Stimulated activated naive B cell treated with anti-CD40 and anti-IgM and Interleukin-4, amounts not matched to agents 10 μg/mL and 1 μg/mL and 100 μg/mL, for 72 hours (primary cell): ENCODE measurements at regions not wholly inside any gene's neighbourhood (a gene's known extent, or its start where the extent isn't known, plus 50 kb on each side); places are given as distances from the start of the nearest gene placed in this dataset.

Experiments
- ATAC-seq, 2 donors: fragments of 150-1000 bp; cut with Tn5 transposase; replicated peaks; 2 replicates each; pipeline ENCODE4 v1.10.0; 2021; ENCODE audit warnings: moderate library complexity in 1 of 2
- DNase-seq: peaks from one replicate; pipeline ENCODE4 v3.0.0; 2021
- H3K27ac Mint-ChIP-seq: one replicate; pipeline ENCODE4 v1.8.0; 2022; ENCODE audit warnings: mild to moderate bottlenecking, mixed read lengths
- H3K27me3 Mint-ChIP-seq, 2 donors: one replicate each; pipeline ENCODE4 v1.8.0; 2022; ENCODE audit warnings: mixed read lengths in 2 of 2
- H3K36me3 Mint-ChIP-seq, 2 donors: one replicate each; pipeline ENCODE4 v1.8.0; 2022; ENCODE audit warnings: mixed read lengths in 2 of 2, mild to moderate bottlenecking in 1 of 2
- H3K4me1 Mint-ChIP-seq, 2 donors: one replicate each; pipeline ENCODE4 v1.8.0; 2022; ENCODE audit warnings: mixed read lengths in 2 of 2, mild to moderate bottlenecking in 1 of 2
- H3K4me3 Mint-ChIP-seq, 2 donors: one replicate each; pipeline ENCODE4 v1.8.0; 2022; ENCODE audit warnings: mild to moderate bottlenecking in 2 of 2, mixed read lengths in 2 of 2, moderate library complexity in 1 of 2
- H3K9me3 Mint-ChIP-seq, 2 donors: one replicate each; pipeline ENCODE4 v1.8.0; 2022; ENCODE audit warnings: mixed read lengths in 2 of 2, mild to moderate bottlenecking in 1 of 2

DNA sequence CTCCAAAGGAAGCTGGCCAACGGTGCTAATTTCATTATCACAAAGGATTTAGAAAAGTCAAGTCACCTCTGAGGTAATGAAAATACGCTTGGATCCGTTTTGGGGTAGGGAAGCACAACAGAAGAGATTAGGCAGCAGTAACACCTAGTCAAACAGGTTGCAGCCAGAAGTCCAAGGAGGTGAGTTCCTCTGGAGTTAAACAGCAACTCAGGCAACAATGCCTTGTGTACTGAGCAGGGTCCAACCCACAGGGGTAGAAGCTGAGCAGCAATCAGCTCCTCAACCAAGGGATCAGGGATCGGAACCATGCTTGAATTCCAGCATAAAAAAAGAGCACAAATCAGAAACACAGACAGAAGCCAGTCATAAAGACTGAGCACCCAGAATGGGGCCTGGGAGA is 88.1 kb upstream of the SPRED1 start:
- ATAC-seq, result no peak

DNA sequence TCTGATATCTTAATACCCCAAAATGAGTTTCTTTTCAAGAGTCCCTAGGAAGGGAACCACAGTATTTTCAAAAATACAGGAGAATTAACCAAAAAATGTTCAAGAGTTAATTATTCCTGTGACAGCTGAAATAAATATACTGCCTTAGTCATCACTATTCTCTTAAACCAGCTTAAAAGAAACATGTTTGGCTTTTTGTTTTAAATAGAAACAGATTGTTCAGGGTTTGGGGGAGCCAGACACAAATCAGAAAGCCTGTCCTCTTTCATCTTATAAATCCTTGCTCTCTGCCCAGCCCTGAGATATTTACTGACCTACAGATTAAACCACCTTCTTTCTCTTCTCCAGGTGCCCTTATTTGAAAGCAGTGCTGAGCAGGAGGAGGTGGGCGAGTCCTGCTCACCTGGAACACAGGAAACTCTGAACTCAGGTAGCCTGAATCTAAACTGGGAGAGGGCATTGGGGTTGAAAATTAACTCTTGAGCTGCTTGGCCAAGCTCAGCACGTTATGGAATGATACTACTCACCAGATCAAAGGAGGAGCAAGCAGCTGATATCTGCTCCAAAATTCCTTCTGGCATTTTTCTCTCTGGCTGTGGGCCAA is 84.1 kb upstream of the SPRED1 start:
- no peaks in the 10 kb centered on the region for H3K36me3 Mint-ChIP-seq

More for the DNA sequence above, 88.1 kb upstream of the SPRED1 start:
- H3K36me3 Mint-ChIP-seq, result no peaks in the 10 kb centered on the region
- H3K27me3 Mint-ChIP-seq, result peaks cover 17 to 37% of the 10 kb centered on the region in 2 donors
- H3K9me3 Mint-ChIP-seq, result no peaks in the 10 kb centered on the region
- DNase-seq, result no peak
- peaks cover 0 to 23% of the 10 kb centered on the region in 2 donors for H3K4me1 Mint-ChIP-seq
- H3K4me3 Mint-ChIP-seq, result no peak overlapping the region
- H3K27ac Mint-ChIP-seq, result no peak overlapping the region

DNA sequence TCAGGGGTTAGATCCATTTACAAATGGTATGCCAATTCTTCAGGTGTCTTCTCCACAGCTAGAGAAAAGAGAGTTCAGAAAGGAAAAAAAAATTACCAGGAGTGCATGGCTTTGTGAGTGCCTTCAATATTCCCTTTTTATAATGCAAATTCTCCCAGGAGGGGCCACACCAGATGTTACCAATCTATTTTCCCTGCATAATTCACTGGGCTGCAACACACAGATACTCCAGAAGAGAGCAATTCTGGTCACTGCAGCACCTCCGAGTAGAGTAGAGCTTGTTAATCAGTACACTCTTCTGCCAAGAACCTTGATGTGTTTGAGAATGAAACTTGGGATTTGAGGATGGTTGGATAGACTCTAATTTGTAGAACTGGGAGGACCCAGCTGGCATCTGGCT is 80.7 kb upstream of the SPRED1 start:
- ATAC-seq (no peak), DNase-seq (no peak)
- Mint-ChIP-seq H3K27ac (no peak overlapping the region), H3K4me1 (peaks cover 9 to 20% of the 10 kb centered on the region in 2 donors), H3K9me3 (no peaks in the 10 kb centered on the region), H3K4me3 (no peak overlapping the region), H3K36me3 (no peaks in the 10 kb centered on the region), H3K27me3 (peaks cover 32 to 48% of the 10 kb centered on the region in 2 donors)

More for the DNA sequence above, 84.1 kb upstream of the SPRED1 start:
- DNase-seq, result no peak
- Mint-ChIP-seq H3K27ac (no peak overlapping the region), H3K4me3 (no peak overlapping the region), H3K4me1 (peaks cover 3 to 18% of the 10 kb centered on the region in 2 donors), H3K27me3 (peaks cover 26 to 49% of the 10 kb centered on the region in 2 donors), H3K9me3 (no peaks in the 10 kb centered on the region)
- no peak for ATAC-seq

DNA sequence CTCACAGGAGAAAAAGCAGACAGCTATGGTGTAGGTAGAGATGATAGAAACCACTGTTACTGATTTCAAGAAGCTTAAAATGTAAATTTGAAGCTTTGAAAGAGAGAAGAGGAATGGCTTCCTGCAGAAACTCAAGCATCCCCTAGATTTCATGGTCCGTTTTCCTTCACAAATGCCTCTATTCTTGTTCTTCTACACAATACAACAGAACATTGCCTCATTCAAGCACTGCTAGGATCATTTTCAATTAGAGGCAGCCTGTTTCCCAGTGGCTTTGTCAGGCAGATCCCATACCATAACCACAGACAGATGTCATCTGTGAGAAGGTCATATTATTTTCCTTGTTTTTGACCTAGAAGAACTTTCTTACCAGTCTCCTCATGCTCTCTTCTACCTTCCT is 77.9 kb upstream of the SPRED1 start:
- H3K27me3 Mint-ChIP-seq, result peaks cover 30 to 51% of the 10 kb centered on the region in 2 donors
- no peaks in the 10 kb centered on the region for H3K9me3 Mint-ChIP-seq
- no peaks in the 10 kb centered on the region for H3K36me3 Mint-ChIP-seq
- no peak for DNase-seq
- ATAC-seq, result no peak
- no peak overlapping the region for H3K27ac Mint-ChIP-seq
- no peak overlapping the region for H3K4me3 Mint-ChIP-seq
- H3K4me1 Mint-ChIP-seq, result peaks cover 8 to 12% of the 10 kb centered on the region in 2 donors

DNA sequence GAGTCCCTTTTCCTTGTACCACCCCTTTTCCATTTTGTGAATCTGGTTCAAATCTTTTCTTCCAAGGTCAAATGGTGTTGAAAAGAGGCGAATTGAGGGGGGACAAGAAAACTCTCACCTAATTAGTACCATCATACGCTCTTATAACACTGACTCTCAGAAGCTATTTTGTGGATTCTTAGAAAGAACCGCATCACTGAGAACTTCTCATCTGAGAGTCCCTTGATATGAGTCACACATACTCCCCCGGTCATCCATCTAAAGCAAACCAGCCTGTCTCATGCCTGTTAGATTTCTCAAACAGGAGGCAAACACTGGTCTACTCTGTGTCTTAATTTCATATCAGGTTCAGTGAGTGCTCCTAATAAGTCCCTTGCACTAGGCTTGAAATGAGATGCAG is 76.5 kb upstream of the SPRED1 start:
- Mint-ChIP-seq H3K27ac (no peak overlapping the region), H3K36me3 (no peaks in the 10 kb centered on the region), H3K4me1 (peaks cover 8 to 9% of the 10 kb centered on the region in 2 donors), H3K9me3 (no peaks in the 10 kb centered on the region), H3K4me3 (peak overlapping the region in 1 of 2 donors; percentile 2), H3K27me3 (peaks cover 32 to 53% of the 10 kb centered on the region in 2 donors)
- DNase-seq (peak; percentile 9), ATAC-seq (peak; percentile 98 to 99)

DNA sequence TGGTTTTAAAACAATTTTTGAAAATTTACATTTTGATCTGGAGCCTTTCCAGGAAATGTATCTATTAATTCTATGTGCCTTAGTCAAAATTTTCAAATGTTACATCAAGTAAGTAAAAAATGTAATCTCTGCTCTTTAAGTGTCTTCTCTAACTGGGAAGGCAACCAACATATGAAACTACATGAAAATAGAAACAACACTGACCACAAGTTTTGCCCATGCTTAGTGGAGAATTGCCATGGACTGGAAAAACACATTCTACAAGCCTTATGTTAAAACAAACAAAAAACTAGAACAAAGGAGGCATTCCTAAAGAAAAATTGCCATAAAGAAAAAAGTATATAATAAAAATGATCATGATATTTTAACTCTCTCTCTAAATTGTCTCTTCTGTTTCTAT is 75.9 kb upstream of the SPRED1 start:
- no peaks in the 10 kb centered on the region for H3K9me3 Mint-ChIP-seq
- H3K4me3 Mint-ChIP-seq, result peak overlapping the region in 1 of 2 donors; percentile 2
- no peak for ATAC-seq
- peaks cover 33 to 54% of the 10 kb centered on the region in 2 donors for H3K27me3 Mint-ChIP-seq
- no peaks in the 10 kb centered on the region for H3K36me3 Mint-ChIP-seq
- DNase-seq, result no peak
- H3K27ac Mint-ChIP-seq, result no peak overlapping the region
- peaks cover 8 to 9% of the 10 kb centered on the region in 2 donors for H3K4me1 Mint-ChIP-seq

DNA sequence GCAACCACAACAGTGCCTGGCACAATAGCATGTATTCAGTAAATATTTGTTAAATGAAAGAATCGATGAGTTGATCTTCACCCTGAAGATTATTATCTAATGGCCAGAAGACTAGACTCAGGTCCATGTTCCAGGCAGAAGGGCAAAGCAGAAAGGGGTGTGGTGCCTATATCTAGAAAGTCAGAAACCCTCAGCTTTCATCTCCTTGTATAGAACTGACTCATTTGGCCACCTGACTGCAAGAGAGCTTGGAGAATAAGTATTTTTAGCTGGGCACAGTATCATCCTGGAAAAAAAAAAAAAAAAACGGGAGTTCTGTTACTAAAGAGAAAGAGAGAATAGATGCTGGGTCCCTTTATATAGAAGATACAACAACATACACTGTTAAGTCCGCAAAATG is 69.7 kb upstream of the SPRED1 start:
- no peaks in the 10 kb centered on the region for H3K36me3 Mint-ChIP-seq
- DNase-seq, result no peak
- peaks cover 29 to 37% of the 10 kb centered on the region in 2 donors for H3K27me3 Mint-ChIP-seq
- no peaks in the 10 kb centered on the region for H3K4me1 Mint-ChIP-seq
- no peak overlapping the region for H3K27ac Mint-ChIP-seq
- H3K9me3 Mint-ChIP-seq, result no peaks in the 10 kb centered on the region
- ATAC-seq, result no peak
- H3K4me3 Mint-ChIP-seq, result no peak overlapping the region

DNA sequence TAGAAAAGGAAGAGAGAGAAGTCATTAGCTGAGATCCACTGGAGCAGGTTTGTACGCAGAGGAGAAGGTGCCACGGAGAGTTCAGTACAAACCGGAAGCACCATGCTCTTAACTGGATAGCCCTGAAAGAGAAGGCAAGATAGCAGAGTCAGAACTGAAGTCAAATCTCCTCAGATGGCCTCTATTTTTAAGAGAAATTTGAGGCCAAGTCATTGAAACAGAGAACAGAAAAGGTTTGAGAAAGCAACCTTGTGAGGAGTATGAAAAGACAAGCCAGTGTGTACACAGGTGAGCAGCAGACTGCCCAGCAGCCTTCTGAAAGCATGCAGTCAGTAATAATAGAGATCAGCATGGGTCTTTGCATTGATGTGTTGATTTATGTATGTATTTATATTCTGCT is 66.1 kb upstream of the SPRED1 start:
- DNase-seq, result no peak
- no peaks in the 10 kb centered on the region for H3K9me3 Mint-ChIP-seq
- H3K36me3 Mint-ChIP-seq, result no peaks in the 10 kb centered on the region
- H3K4me1 Mint-ChIP-seq, result no peaks in the 10 kb centered on the region
- H3K27me3 Mint-ChIP-seq, result peaks cover 33 to 40% of the 10 kb centered on the region in 2 donors
- H3K27ac Mint-ChIP-seq, result no peak overlapping the region
- ATAC-seq, result no peak
- no peak overlapping the region for H3K4me3 Mint-ChIP-seq

DNA sequence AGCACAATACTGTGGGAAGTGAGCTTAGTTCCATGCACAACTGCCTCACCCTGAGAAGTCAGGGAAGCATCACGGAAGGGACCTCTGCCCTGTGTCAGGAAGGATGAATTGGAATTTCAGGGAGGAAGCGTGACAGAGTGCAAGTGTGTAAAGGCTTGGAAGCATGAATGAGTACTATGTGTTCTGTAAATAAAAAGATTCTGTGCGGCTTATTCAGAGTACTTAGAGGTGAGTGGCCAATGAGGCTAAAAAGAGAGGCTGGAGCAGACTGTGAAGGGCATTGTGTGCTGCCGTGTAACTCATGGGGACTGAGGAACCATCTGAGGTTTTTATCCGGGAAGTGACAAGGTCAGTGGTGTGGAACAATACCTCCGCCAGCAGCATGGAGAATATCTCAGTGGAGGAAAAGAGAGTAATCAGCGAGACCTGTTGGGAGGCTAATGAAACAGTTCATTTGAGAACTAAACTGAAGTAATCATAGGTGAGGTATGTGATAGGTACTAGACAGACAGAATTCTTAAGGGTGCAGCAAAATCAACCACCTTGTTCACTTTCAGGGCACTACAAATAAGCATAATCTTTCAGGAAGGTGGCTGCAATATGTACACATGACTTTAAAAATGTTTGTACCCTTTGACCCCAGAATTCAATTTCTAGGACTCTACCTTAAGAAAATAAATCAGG is 64.9 kb upstream of the SPRED1 start:
- H3K27me3 Mint-ChIP-seq, result peaks cover 33 to 34% of the 10 kb centered on the region in 2 donors

DNA sequence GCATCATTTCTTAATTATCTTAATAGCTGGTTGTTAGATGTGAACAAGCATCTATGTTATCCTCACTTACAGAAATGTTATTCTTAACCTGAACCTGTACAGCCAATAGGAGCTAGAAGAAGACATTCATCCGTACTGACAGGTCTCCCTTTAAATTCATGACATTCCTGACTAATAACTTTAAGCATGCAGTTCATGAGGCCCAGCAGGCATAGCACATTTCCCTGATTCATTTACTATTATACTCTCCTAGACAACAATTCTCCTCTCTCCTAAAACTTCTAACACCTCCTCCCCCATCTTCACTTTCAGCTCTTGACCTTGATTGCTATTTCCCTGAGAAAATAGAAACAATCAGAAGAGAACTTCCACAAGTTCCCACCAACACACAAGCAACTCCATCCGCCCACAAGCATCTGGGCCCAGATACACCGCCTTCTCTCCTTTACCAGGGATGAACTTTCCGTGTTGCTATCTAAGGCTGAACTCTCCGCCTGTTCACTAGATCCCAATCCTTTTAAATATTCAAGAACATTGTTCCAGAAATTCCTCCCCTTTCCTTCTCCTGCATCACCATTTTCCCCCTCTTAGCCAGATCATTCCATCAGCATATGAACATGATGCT is 62.9 kb upstream of the SPRED1 start:
- no peak for ATAC-seq
- Mint-ChIP-seq H3K9me3 (no peaks in the 10 kb centered on the region), H3K4me1 (no peaks in the 10 kb centered on the region), H3K4me3 (no peak overlapping the region), H3K27me3 (peaks cover 25% of the 10 kb centered on the region in 2 donors), H3K36me3 (no peaks in the 10 kb centered on the region), H3K27ac (no peak overlapping the region)
- DNase-seq, result no peak

More for the DNA sequence above, 64.9 kb upstream of the SPRED1 start:
- no peaks in the 10 kb centered on the region for H3K36me3 Mint-ChIP-seq
- DNase-seq (no peak), ATAC-seq (no peak)
- H3K4me1 Mint-ChIP-seq, result no peaks in the 10 kb centered on the region
- no peak overlapping the region for H3K4me3 Mint-ChIP-seq
- no peak overlapping the region for H3K27ac Mint-ChIP-seq
- H3K9me3 Mint-ChIP-seq, result no peaks in the 10 kb centered on the region

DNA sequence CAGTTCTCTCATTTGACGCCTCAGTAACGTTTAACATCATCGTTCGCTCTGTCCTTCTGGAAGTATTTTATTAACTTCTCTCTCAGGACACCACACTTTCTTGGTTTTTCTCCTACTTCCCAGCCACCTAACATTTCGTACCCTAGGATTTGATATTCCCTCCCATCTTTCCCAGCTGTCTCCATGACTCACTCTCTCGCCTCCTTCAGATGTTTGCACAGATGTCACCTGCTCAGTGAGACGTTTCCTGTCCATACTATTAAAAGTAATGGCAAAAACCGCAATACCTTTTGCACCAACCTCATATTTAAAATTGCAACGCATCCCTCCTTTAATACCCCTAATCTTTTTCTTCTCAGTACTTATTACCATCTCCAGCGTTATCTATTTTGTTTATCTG is 62.1 kb upstream of the SPRED1 start:
- no peak overlapping the region for H3K27ac Mint-ChIP-seq
- ATAC-seq (no peak), DNase-seq (no peak)
- no peaks in the 10 kb centered on the region for H3K9me3 Mint-ChIP-seq
- H3K27me3 Mint-ChIP-seq, result peaks cover 22% of the 10 kb centered on the region in 2 donors
- H3K36me3 Mint-ChIP-seq, result no peaks in the 10 kb centered on the region
- no peak overlapping the region for H3K4me3 Mint-ChIP-seq
- H3K4me1 Mint-ChIP-seq, result no peaks in the 10 kb centered on the region

DNA sequence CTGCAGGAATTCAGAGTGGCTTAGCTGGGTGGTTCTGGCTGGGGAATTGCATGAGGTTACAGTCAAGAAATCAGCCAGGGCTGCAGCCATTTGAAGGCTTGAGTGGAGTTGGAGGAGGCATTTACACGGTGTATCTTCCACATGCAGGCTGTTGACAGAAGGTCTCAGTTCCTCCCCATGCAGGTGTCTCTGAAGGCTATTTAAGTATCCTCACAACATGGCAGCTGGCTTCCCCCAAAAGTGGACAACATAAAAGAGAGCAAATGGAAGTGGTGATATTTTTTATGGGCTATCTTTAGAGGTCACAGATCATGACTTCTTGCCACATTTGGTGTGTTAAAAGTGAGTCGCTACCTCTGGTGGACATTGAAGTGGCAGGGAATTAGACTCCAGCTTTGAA is 60.1 kb upstream of the SPRED1 start:
- no peak overlapping the region for H3K4me3 Mint-ChIP-seq
- H3K27ac Mint-ChIP-seq, result no peak overlapping the region
- no peaks in the 10 kb centered on the region for H3K4me1 Mint-ChIP-seq
- no peak for ATAC-seq
- no peaks in the 10 kb centered on the region for H3K9me3 Mint-ChIP-seq
- no peak for DNase-seq
- no peaks in the 10 kb centered on the region for H3K36me3 Mint-ChIP-seq
- peaks cover 22 to 27% of the 10 kb centered on the region in 2 donors for H3K27me3 Mint-ChIP-seq

DNA sequence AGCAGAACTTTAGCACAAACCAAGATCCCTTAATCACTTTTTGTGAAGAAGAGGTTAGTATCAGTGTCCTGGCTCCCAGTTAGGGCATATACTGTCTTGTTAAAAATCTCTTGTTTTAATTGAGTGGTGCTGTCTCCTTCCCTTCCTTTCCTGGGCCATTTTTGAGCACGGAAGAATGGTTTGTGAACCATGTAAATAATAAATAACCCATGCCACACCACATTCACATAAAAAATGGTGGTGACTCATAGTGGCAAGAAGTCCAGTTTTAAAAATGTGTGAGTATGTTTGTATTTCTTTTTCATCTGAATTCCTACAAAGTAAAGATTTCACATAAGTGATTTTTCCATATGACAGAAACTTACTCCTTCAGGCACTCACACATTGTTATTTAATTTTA is 59.1 kb upstream of the SPRED1 start:
- ATAC-seq (no peak), DNase-seq (no peak)
- Mint-ChIP-seq H3K27ac (no peak overlapping the region), H3K36me3 (no peaks in the 10 kb centered on the region), H3K4me3 (no peak overlapping the region), H3K4me1 (no peaks in the 10 kb centered on the region), H3K9me3 (no peaks in the 10 kb centered on the region), H3K27me3 (peaks cover 17 to 18% of the 10 kb centered on the region in 2 donors)

DNA sequence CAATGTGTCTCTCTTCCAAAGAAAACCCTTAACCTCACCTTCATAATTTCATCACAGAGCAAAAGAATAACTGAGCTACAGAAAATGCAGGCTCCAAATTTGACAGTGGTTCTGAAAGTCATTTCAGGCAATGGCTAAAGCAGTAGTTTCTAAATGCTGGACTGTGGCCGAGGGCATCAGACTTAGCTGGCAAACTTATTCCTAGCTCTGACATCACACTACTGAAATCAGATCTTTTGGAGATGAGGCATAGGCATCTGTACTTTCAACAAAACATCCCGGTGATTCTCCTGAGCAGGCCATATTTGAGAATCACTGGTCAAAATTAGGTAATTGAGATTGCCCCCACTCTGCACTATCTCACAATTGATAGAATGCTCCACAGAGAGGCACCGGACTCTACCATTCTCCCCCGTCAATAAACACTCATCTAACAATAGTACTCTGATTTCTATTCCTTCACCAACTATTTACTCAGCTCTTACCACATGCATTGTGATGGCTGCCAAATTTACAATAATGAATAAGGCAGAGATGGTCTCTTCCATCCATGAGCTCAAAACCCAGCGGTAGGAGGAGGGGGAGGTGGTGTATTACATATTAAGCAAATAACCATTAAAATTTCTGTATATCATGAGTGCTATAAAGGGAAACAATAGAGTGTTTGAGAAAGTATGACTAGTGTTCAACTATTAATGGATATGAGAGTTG is 57.3 kb upstream of the SPRED1 start:
- Mint-ChIP-seq H3K4me1 (no peaks in the 10 kb centered on the region), H3K27me3 (peaks cover 12 to 13% of the 10 kb centered on the region in 2 donors), H3K27ac (no peak overlapping the region), H3K4me3 (no peak overlapping the region), H3K36me3 (no peaks in the 10 kb centered on the region), H3K9me3 (no peaks in the 10 kb centered on the region)
- no peak for DNase-seq
- ATAC-seq, result no peak
